ENCODE measurements at regions not wholly inside any gene's neighbourhood (a gene's known extent, or its start where the extent isn't known, plus 50 kb on each side); places are given as distances from the start of the nearest gene placed in this dataset.
A peak's percentile ranks its signal among the peaks of the same experiment; 100 is the strongest.

DNA sequence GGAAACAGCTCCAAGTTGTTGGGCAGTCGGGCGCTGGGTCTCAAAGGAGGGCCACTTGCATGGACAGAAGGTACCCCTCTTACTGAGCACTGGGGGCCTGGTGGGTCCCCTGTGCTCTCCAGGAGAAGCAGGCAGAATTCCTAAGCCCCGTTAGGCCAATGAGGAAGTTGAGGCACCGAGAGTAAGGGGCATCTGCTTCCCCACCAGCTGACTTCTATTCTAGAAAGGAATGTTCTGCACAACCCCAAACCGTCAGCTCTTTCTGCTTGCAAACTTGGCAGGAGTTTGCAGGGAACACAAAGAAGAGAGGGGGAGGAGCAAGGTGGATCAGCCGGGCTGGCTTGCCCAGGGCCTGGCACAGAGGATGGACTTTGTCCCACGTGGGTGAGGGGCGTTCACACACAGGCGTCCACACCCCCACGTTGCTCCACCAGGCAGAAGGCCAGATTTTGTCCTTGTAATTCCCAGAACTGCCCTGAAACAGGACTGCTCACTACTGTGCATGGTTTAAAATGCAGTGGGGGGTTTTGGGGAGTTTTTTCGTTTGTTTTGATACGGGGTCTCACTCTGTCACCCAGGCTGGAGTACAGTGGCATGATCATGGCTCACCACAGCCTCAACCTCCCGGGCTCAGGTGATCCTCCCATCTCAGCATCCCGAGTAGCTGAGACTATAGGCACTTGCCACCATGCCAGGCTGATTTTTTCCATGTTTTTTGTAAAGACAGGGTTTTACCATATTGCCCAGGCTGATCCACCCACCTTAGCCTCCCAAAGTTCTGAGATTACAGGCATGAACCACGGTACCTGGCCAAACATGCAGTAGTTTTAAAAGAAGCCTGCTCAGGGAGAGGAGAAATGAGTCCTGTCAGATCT is 93.3 kb downstream of the SNX5 start (continued):
- peak; percentile 89 for TF ChIP-seq DPF2 (CRISPR knock-in tag; IDR thresholded peaks at IDR 0.05; ENCODE audit: borderline replicate concordance, low read depth)
- TF ChIP-seq ZNF331 (CRISPR knock-in tag; IDR thresholded peaks at IDR 0.05): peak; percentile 95
- TF ChIP-seq POGZ (CRISPR knock-in tag; IDR thresholded peaks at IDR 0.05): peak; percentile 68; the same call in 1 of the 2 replicates
- 0 out of 2 replicates have a peak, but pooled peaks have one; percentile 49 for TF ChIP-seq ARNT2 (CRISPR knock-in tag; IDR thresholded peaks at IDR 0.05; ENCODE audit: low read depth)
- TF ChIP-seq, protein P1, sequence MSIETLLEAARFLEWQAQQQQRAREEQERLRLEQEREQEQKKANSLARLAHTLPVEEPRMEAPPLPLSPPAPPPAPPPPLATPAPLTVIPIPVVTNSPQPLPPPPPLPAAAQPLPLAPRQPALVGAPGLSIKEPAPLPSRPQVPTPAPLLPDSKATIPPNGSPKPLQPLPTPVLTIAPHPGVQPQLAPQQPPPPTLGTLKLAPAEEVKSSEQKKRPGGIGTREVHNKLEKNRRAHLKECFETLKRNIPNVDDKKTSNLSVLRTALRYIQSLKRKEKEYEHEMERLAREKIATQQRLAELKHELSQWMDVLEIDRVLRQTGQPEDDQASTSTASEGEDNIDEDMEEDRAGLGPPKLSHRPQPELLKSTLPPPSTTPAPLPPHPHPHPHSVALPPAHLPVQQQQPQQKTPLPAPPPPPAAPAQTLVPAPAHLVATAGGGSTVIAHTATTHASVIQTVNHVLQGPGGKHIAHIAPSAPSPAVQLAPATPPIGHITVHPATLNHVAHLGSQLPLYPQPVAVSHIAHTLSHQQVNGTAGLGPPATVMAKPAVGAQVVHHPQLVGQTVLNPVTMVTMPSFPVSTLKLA (IDR thresholded peaks at IDR 0.05): peak; percentile 86
- TF ChIP-seq TFAP4 (IDR thresholded peaks at IDR 0.05; ENCODE audit: borderline replicate concordance, low read depth): peak; percentile 94
- no peak; the same call in 1 of the 2 replicates for TF ChIP-seq CREM (IDR thresholded peaks at IDR 0.05)
- no peak for TF ChIP-seq CREM (CRISPR knock-in tag; IDR thresholded peaks at IDR 0.05)
- TF ChIP-seq ZNF552 (CRISPR knock-in tag; IDR thresholded peaks at IDR 0.05; ENCODE audit: borderline replicate concordance): no peak
- no peak for TF ChIP-seq RAD51 (IDR thresholded peaks at IDR 0.05; ENCODE audit: borderline replicate concordance)
- peak in 1 of 2 experiments; percentile 97; a peak in 2 of 4 replicates for TF ChIP-seq KLF16 (CRISPR knock-in tag; IDR thresholded peaks at IDR 0.05)
- TF ChIP-seq ZBTB25 (CRISPR knock-in tag; IDR thresholded peaks at IDR 0.05): peak; percentile 83
- no peak for TF ChIP-seq ATF7 (IDR thresholded peaks at IDR 0.05)
- TF ChIP-seq ATF7 (CRISPR knock-in tag; IDR thresholded peaks at IDR 0.05): peak; percentile 59; the same call in 1 of the 2 replicates
- TF ChIP-seq NCOR1 (IDR thresholded peaks at IDR 0.05; ENCODE audit: borderline replicate concordance, low read length): peak; percentile 90; the same call in 1 of the 2 replicates
- TF ChIP-seq, protein P2, sequence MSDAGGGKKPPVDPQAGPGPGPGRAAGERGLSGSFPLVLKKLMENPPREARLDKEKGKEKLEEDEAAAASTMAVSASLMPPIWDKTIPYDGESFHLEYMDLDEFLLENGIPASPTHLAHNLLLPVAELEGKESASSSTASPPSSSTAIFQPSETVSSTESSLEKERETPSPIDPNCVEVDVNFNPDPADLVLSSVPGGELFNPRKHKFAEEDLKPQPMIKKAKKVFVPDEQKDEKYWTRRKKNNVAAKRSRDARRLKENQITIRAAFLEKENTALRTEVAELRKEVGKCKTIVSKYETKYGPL (CRISPR knock-in tag; IDR thresholded peaks at IDR 0.05): peak; percentile 16; the same call in 1 of the 2 replicates
- peak; percentile 49 for TF ChIP-seq PHF5A (CRISPR knock-in tag; IDR thresholded peaks at IDR 0.05; ENCODE audit: low read depth, unreplicated experiment)
- peak; percentile 99 for TF ChIP-seq BRD4 (CRISPR knock-in tag; IDR thresholded peaks at IDR 0.05)
- no peak for TF ChIP-seq ZNF224 (CRISPR knock-in tag; IDR thresholded peaks at IDR 0.05)
- TF ChIP-seq SMAD9 (CRISPR knock-in tag; IDR thresholded peaks at IDR 0.05): no peak
- no peak for TF ChIP-seq ZNF775 (CRISPR knock-in tag; IDR thresholded peaks at IDR 0.05; ENCODE audit: borderline replicate concordance)

Measured in HepG2 (cell line).